C4-2B (cell line): ENCODE measurements at regions not wholly inside any gene's neighbourhood (a gene's known extent, or its start where the extent isn't known, plus 50 kb on each side); places are given as distances from the start of the nearest gene placed in this dataset.

Experiments
- ZFX ChIP-seq: fragments of 450-650 bp; IDR thresholded peaks from 2 replicates; pipeline ENCODE4 v1.6.1; 2017
- TF ChIP-seq, protein P1 (sequence below): fragments of 450-650 bp; conservative IDR thresholded peaks from 2 replicates; pipeline ENCODE4 v1.5.1; 2017; ENCODE audit warnings: mild to moderate bottlenecking

DNA sequence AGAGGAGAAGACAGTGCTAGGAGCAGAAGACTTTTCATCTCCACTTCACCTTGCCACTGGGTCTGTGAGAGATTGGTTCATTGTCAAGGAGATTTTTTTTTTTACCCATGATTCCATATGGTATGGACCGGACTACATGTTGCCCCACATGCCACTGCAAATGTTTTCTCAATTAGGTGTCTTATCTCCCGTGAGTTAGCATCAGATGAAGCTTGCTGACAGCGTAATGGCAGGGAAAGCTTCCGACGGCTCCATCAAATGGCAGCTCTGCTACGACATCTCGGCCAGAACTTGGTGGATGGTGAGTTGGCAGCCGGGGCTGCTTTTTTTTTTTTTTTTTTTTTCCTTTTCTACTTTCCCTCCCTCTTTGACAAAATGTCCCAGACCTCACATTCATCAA lies 217.2 kb upstream of the NFIA start:
- TF ChIP-seq, protein P1, sequence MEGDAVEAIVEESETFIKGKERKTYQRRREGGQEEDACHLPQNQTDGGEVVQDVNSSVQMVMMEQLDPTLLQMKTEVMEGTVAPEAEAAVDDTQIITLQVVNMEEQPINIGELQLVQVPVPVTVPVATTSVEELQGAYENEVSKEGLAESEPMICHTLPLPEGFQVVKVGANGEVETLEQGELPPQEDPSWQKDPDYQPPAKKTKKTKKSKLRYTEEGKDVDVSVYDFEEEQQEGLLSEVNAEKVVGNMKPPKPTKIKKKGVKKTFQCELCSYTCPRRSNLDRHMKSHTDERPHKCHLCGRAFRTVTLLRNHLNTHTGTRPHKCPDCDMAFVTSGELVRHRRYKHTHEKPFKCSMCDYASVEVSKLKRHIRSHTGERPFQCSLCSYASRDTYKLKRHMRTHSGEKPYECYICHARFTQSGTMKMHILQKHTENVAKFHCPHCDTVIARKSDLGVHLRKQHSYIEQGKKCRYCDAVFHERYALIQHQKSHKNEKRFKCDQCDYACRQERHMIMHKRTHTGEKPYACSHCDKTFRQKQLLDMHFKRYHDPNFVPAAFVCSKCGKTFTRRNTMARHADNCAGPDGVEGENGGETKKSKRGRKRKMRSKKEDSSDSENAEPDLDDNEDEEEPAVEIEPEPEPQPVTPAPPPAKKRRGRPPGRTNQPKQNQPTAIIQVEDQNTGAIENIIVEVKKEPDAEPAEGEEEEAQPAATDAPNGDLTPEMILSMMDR = no peak
- TF ChIP-seq ZFX = no peak
